H1 (cell line): ENCODE measurements at regions not wholly inside any gene's neighbourhood (a gene's known extent, or its start where the extent isn't known, plus 50 kb on each side); places are given as distances from the start of the nearest gene placed in this dataset.

ENCODE experiments used
- BCL11A ChIP-seq, 2 experiments: IDR thresholded peaks; one replicate each; pipeline ENCODE4 v1.6.1; 2011; ENCODE audit warnings: low read depth in 2 of 2, low read length in 2 of 2, mild to moderate bottlenecking in 2 of 2
- TF ChIP-seq, protein P1 (sequence below), 3 experiments: IDR thresholded peaks; 1 replicate in 2 of 3; 2 replicates in 1 of 3; pipeline versions ENCODE4 v1.5.1 to v1.6.1; 2011; ENCODE audit warnings: low read length in 3 of 3, mild to moderate bottlenecking in 3 of 3, inconsistent platforms in 2 of 3, low read depth in 1 of 3, moderate library complexity in 1 of 3; ENCODE audit not compliant: insufficient read depth in 1 of 3; ENCODE audit errors: control extremely low read depth in 1 of 3
- TF ChIP-seq, protein P2 (sequence below): IDR thresholded peaks from 2 replicates; pipeline ENCODE4 v1.6.1; 2011; ENCODE audit warnings: low read depth, mild to moderate bottlenecking, low read length; ENCODE audit not compliant: insufficient read depth

DNA sequence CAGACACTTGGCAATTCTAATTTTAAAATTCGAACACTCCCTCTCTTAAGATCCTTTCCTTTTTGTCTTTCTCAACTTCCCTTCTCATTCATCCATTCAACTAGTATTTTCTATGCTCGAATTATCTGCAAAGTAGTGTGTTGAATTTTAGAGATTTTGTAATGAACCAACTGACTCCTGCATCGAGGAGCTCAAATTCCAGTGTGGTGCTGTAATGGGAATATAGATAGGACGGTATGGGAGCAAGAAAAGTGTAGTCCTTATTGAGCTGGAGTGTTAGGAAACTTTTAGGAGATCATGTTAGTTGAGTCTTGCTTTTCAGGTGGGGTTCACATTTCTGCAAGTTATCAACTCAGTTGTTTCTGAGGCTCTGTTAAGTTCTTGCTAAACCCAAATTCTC is 897.5 kb downstream of the TTLL7 start (continued):
- TF ChIP-seq, protein P1, sequence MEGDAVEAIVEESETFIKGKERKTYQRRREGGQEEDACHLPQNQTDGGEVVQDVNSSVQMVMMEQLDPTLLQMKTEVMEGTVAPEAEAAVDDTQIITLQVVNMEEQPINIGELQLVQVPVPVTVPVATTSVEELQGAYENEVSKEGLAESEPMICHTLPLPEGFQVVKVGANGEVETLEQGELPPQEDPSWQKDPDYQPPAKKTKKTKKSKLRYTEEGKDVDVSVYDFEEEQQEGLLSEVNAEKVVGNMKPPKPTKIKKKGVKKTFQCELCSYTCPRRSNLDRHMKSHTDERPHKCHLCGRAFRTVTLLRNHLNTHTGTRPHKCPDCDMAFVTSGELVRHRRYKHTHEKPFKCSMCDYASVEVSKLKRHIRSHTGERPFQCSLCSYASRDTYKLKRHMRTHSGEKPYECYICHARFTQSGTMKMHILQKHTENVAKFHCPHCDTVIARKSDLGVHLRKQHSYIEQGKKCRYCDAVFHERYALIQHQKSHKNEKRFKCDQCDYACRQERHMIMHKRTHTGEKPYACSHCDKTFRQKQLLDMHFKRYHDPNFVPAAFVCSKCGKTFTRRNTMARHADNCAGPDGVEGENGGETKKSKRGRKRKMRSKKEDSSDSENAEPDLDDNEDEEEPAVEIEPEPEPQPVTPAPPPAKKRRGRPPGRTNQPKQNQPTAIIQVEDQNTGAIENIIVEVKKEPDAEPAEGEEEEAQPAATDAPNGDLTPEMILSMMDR (IDR thresholded peaks at IDR 0.05; ENCODE audit: control extremely low read depth in 1 of 3, insufficient read depth in 1 of 3, low read depth in 1 of 3, low read length in 3 of 3) = no peak
- no peak for TF ChIP-seq BCL11A (IDR thresholded peaks at IDR 0.05; ENCODE audit: low read depth in 2 of 2, low read length in 2 of 2)
- TF ChIP-seq, protein P2, sequence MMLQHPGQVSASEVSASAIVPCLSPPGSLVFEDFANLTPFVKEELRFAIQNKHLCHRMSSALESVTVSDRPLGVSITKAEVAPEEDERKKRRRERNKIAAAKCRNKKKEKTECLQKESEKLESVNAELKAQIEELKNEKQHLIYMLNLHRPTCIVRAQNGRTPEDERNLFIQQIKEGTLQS = no peak
